ENCODE measurements at regions not wholly inside any gene's neighbourhood (a gene's known extent, or its start where the extent isn't known, plus 50 kb on each side); places are given as distances from the start of the nearest gene placed in this dataset.

DNA sequence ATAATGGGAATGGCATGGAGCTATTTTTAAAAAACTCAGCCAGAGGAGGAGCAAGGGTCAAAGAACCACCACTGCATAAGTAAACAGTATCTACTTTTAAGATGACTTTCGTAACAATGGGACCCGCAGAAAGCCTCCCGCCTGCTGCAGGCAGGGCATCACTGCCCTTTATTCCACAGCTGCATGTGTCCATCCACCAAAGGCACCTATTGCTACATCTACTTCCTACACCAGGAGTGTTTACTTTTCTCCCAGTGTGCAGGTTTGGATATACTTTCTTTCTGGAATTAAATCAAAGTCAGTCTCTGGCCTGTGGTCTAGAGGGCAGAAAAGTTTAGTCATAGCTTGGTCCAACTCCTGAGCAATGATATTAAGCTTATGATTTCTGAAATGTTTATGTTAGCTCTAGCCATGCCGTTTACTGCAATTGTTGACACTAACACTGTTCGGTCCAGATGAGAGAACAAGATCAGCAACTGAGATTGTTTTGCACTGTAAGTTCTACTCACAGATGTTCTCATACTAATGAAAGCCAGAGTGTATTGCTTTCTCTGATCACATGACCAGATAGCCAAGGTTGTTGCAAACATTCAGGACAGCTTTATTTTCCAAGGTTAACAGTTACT lies 391.5 kb downstream of the FGF10 start:
- no peaks in the 10 kb centered on the region for H3K27me3 ChIP-seq
- peaks cover 0 to 18% (median 12%) of the 10 kb centered on the region in 4 donors for H3K4me1 ChIP-seq
- WGBS, 2 donors: 54 to 64% methylated on average over 5 of the region's 5 CpGs
- TF ChIP-seq EP300 (IDR thresholded peaks at IDR 0.05) (no peak), POLR2A (IDR thresholded peaks at IDR 0.05) (no peak), POLR2AphosphoS5 (IDR thresholded peaks at IDR 0.05) (no peak)
- TF ChIP-seq, protein P1, sequence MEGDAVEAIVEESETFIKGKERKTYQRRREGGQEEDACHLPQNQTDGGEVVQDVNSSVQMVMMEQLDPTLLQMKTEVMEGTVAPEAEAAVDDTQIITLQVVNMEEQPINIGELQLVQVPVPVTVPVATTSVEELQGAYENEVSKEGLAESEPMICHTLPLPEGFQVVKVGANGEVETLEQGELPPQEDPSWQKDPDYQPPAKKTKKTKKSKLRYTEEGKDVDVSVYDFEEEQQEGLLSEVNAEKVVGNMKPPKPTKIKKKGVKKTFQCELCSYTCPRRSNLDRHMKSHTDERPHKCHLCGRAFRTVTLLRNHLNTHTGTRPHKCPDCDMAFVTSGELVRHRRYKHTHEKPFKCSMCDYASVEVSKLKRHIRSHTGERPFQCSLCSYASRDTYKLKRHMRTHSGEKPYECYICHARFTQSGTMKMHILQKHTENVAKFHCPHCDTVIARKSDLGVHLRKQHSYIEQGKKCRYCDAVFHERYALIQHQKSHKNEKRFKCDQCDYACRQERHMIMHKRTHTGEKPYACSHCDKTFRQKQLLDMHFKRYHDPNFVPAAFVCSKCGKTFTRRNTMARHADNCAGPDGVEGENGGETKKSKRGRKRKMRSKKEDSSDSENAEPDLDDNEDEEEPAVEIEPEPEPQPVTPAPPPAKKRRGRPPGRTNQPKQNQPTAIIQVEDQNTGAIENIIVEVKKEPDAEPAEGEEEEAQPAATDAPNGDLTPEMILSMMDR (IDR thresholded peaks at IDR 0.05): no peak
- H3K4me3 ChIP-seq: no peak overlapping the region
- no peak overlapping the region for H3K27ac ChIP-seq
- no peak for DNase-seq
- H3K9me3 ChIP-seq: no peaks in the 10 kb centered on the region
- intact Hi-C loops (cut with DNase I): no loop called here
- no peaks in the 10 kb centered on the region for H3K36me3 ChIP-seq

DNA sequence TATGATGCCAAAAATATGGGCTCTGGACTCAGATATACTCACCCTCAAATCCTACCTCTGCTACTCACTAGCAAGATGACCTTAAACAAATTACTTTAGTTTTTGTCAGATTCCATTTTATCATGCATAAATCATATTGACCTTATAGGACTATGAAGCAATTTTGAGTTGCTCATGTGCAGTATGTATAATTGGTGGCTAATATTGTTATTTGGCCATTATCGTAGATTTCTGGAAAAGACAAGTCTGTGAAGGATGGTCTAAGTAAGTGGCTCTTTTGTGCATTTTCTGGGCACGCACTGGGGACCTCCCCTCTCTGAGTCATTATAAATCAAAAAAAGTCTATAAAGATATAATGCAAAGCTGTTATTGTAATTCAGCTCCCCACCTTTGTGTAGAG lies 393.0 kb downstream of the FGF10 start:
- intact Hi-C loops (cut with DNase I): no loop called here
- peaks cover 0 to 18% (median 12%) of the 10 kb centered on the region in 4 donors for H3K4me1 ChIP-seq
- no peak overlapping the region for H3K4me3 ChIP-seq
- no peaks in the 10 kb centered on the region for H3K36me3 ChIP-seq
- no peak overlapping the region for H3K27ac ChIP-seq
- TF ChIP-seq, protein P1 (IDR thresholded peaks at IDR 0.05): no peak
- TF ChIP-seq POLR2A (IDR thresholded peaks at IDR 0.05): no peak
- TF ChIP-seq POLR2AphosphoS5 (IDR thresholded peaks at IDR 0.05): no peak
- no peak for TF ChIP-seq EP300 (IDR thresholded peaks at IDR 0.05)
- H3K9me3 ChIP-seq: no peaks in the 10 kb centered on the region
- WGBS, 2 donors: 90 to 92% methylated on average over 2 of the region's 2 CpGs
- no peak for DNase-seq
- no peaks in the 10 kb centered on the region for H3K27me3 ChIP-seq

DNA sequence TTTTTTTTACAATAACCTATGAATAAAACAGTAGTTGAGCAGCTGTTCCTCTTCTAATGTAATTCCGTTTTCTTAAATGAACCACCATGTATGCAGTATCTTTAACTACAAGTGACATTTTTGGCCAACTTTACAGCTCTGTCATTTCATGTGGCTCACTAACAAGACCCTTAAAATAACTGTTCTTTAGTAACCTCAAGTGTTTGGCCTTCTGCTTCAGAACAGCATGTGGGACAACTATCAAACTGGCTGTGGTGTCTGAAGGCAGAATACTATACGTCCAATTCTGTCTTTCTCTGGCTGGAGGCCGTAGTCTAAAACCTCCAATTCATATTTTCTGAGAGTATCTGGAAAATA lies 391.4 kb downstream of the NNT start:
- H3K27ac ChIP-seq: no peak overlapping the region
- no peak overlapping the region for H3K4me3 ChIP-seq
- peaks cover 0 to 18% (median 12%) of the 10 kb centered on the region in 4 donors for H3K4me1 ChIP-seq
- 82 to 83% methylated on average over 3 of the region's 3 CpGs for WGBS, 2 donors
- H3K9me3 ChIP-seq: no peaks in the 10 kb centered on the region
- H3K27me3 ChIP-seq: no peaks in the 10 kb centered on the region
- DNase-seq: no peak
- no peaks in the 10 kb centered on the region for H3K36me3 ChIP-seq
- TF ChIP-seq EP300 (IDR thresholded peaks at IDR 0.05) (no peak), POLR2AphosphoS5 (IDR thresholded peaks at IDR 0.05) (no peak), POLR2A (IDR thresholded peaks at IDR 0.05) (no peak)
- TF ChIP-seq, protein P1 (IDR thresholded peaks at IDR 0.05): no peak
- intact Hi-C loops (cut with DNase I): no loop called here

DNA sequence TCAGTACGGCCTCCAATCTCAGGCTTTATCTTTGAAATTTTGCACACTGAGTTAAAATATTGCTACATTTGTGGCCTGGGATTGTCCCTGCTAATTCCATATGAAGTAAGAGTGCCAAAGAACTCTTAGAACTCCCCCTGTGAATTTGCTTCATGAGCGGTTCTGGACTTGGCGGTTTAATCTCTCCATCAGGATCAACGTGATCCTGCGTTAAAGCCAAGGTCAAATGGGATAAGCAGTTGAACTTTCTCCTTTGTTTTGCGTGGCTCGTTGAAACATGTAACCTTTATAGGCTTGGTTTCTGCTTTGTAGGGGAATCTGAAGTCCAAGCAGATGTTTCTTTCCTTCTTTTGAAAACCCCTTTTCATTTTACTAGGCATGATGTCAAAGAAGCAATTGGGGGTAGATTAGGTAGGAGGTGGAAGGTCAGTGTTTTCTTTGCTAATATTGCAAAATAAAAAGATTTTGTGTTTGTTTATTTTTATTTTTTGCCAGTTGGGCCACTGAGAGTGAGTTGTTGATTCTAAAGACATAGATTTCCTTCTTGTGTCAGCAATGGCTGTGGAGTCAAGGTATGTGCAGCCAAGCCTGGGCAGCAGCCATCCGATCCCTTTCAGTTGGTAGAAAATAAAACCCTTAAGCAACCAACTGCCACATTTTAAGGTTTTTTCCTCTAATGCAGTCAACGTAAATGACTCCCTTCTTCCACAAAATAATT lies 390.8 kb downstream of the NNT start:
- Histone ChIP-seq H3K27ac (no peak overlapping the region), H3K9me3 (no peaks in the 10 kb centered on the region), H3K4me3 (no peak overlapping the region), H3K27me3 (no peaks in the 10 kb centered on the region), H3K36me3 (no peaks in the 10 kb centered on the region), H3K4me1 (peaks cover 0 to 13% (median 12%) of the 10 kb centered on the region in 4 donors)
- WGBS, 2 donors: 80 to 81% methylated on average over 9 of the region's 9 CpGs
- intact Hi-C loops (cut with DNase I): no loop called here
- no peak for TF ChIP-seq EP300 (IDR thresholded peaks at IDR 0.05)
- no peak for TF ChIP-seq POLR2AphosphoS5 (IDR thresholded peaks at IDR 0.05)
- TF ChIP-seq, protein P1 (IDR thresholded peaks at IDR 0.05): no peak
- TF ChIP-seq POLR2A (IDR thresholded peaks at IDR 0.05): no peak
- no peak for DNase-seq
